Fibroblast of villous mesenchyme (primary cell): ENCODE measurements at regions not wholly inside any gene's neighbourhood (a gene's known extent, or its start where the extent isn't known, plus 50 kb on each side); places are given as distances from the start of the nearest gene placed in this dataset.

Source experiments
- DNase-seq: peaks from one replicate; pipeline ENCODE4 v3.0.0-alpha.2; 2010; ENCODE audit warnings: low read depth
- H3K4me3 ChIP-seq: 2 replicates; pipeline ENCODE4 v1.5.1; 2011; ENCODE audit warnings: low read depth, mild to moderate bottlenecking, low read length
- TF ChIP-seq, protein P1 (sequence below): IDR thresholded peaks from 2 replicates; pipeline ENCODE4 v1.5.1; 2012; ENCODE audit warnings: low read depth, mild to moderate bottlenecking, low read length; ENCODE audit not compliant: insufficient read depth

DNA sequence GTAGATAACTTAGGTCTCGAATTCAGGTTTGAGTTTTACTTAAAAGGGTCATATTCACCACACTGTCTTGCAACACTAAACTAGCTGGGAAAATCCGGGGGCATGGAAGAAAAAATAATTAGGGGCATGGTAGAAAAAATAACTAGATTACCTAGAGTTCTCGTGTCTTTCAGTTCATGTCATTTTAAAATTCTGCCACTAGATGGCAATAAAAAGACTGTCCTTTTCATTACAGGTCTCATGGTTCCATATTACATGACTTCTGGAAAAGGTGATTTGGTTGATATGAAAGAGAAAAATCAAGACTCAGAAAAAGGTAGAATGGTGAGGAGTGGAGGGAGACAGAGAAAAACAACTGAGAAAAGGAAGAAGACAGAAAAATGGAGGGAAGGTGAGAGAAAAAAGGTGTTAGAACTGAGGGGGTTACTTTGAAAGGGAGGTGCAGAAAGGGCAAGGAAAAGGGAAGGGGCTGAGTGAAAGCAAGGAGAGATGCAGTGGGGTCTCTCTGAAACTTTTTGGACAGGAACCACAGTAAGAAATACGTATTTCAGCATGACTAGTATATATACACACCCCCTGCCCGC lies 299.0 kb downstream of the KLF12 start:
- TF ChIP-seq, protein P1, sequence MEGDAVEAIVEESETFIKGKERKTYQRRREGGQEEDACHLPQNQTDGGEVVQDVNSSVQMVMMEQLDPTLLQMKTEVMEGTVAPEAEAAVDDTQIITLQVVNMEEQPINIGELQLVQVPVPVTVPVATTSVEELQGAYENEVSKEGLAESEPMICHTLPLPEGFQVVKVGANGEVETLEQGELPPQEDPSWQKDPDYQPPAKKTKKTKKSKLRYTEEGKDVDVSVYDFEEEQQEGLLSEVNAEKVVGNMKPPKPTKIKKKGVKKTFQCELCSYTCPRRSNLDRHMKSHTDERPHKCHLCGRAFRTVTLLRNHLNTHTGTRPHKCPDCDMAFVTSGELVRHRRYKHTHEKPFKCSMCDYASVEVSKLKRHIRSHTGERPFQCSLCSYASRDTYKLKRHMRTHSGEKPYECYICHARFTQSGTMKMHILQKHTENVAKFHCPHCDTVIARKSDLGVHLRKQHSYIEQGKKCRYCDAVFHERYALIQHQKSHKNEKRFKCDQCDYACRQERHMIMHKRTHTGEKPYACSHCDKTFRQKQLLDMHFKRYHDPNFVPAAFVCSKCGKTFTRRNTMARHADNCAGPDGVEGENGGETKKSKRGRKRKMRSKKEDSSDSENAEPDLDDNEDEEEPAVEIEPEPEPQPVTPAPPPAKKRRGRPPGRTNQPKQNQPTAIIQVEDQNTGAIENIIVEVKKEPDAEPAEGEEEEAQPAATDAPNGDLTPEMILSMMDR: peak; percentile 66
- H3K4me3 ChIP-seq: no peak overlapping the region
- DNase-seq: peak; percentile 40

DNA sequence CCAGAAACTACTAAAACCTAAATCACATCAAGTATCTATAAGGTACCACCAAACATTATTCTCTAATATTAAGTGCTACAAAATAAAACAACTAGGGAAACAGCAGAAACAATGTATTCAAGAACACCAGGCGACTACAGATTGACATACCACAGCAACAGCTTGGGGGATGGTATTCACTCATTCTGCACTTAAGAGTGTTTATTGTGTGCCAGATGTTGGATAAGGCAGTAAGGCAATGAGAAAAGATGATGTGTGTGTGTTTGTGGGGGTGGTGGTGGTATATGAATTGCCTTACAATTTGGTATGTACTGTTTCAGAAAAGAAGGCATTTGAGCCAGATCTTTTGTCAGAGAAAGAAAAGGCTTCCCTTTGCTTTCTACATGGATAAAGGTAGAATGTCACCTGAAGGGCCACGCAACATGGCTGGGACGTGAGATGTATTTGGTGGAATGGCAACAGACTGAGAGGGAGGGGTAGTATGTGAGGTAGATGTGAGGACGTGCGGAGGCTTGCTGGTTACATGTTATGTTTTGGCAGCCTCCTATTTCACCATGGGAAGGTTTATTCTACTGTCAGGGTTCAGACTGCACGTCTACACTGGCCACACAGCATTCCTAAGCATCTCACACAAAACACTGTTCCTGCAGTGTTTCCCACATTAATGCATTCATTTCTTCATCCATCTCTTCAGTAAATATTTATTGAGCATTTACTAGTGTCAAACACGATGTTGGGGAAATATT lies 300.7 kb downstream of the KLF12 start:
- TF ChIP-seq, protein P1: no peak
- DNase-seq: no peak
- no peak overlapping the region for H3K4me3 ChIP-seq

DNA sequence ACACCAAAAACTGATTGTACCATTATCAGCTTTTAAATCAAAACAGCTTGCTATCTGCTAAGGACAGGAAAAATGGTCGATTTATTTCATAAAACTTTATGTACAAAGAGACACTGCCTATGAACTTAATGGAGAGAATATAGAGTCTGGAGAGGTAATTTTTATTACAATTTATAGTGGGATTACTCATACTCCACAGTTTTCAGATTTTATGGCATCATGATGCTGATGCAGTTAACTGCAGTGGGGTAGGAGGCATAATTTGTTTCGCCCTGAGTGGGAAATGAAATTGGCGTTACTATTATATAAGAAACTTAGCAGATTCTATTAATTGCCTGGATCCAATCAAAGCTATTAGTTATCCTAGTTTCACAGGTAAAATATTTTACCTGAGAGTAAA lies 301.4 kb downstream of the KLF12 start:
- H3K4me3 ChIP-seq: no peak overlapping the region
- DNase-seq: no peak
- TF ChIP-seq, protein P1: no peak

DNA sequence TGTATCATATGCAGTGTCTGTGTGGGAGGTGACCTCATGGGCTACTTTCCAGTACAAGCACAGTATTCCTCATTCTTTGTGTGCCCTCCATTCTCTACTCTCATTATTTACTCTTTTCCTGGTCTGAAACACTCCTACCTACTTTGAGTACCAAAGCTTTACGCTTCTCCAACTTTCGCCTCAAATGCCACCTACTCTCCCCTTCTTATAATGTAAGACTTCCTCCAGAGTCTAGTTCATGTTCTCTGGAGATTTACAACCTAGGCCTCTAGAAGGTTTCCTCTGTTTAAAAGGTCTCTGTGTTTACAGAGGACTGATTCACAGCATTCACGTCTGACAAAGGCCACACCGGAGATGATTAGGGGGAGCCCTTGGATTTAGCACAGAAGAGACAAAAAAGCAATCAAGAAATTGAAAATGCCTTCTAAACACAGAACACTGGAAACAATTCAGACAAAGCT lies 302.0 kb downstream of the KLF12 start:
- no peak overlapping the region for H3K4me3 ChIP-seq
- peak; percentile 6 for DNase-seq
- TF ChIP-seq, protein P1: no peak

DNA sequence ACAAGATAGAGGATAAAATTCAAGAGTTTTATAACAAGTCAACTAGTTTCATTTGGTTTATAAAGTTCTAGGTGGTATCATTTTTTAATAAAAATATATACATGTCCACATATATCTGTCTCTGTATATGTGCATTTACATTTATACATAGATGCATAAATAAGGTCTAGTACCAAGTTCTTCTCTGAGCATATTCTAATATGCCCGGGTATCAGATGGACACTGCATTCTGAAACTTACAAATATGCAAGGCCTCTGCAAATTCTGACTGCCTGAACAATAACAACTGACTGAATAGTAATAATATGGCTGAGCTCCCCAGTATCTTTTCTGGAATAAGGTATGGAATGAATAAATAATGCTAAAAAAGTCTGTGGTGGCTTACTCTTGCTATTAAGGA lies 304.8 kb downstream of the KLF12 start:
- TF ChIP-seq, protein P1: no peak
- DNase-seq: no peak
- H3K4me3 ChIP-seq: no peak overlapping the region

DNA sequence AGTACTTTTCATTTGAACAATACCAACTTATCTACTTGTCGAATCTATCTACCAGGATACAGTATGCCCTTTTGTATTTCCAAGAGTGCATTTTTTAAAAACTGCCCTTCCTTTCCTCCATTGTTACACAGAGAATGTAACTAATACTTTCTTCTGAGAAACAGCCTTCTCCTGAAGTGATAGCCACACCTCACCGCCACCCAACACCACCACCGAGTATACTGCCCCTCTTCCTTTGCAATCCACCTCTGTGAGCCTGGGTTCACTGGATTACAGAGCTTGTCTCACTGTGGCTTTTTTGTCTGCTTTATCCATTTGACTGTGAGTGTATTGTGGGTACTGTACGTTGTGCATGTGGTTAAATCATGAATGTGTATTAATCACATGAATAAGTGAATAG lies 305.4 kb downstream of the KLF12 start:
- TF ChIP-seq, protein P1: no peak
- DNase-seq: no peak
- H3K4me3 ChIP-seq: no peak overlapping the region
